Panc1 (cell line): ENCODE measurements at regions not wholly inside any gene's neighbourhood (a gene's known extent, or its start where the extent isn't known, plus 50 kb on each side); places are given as distances from the start of the nearest gene placed in this dataset.

Experiments used
- ATAC-seq: fragments of 200-7000 bp; cut with Tn5 transposase; 2 replicates; pipeline ENCODE4 v1.9.1; 2020; ENCODE audit warnings: mild to moderate bottlenecking, moderate library complexity
- BruUV-seq: library from RNA; stranded (reverse); fragments of 400-500 nt; replicated peaks from 2 replicates; lab custom pipeline; 2021; lab: Mats Ljungman, UMichigan
- CTCF ChIA-PET: fragments of 300-600 bp; sonication (Branson Sonifier 250); formaldehyde crosslinking; loops from one replicate; lab custom pipeline; 2022; ENCODE audit warnings: antibody characterized with exemption; lab: Charles Lee
- POLR2A ChIA-PET: fragments of 300-600 bp; sonication (Branson Sonifier 250); formaldehyde crosslinking; loops from one replicate; lab custom pipeline; 2022; ENCODE audit warnings: antibody characterized with exemption; lab: Charles Lee
- DNase-seq: peaks from one replicate; pipeline ENCODE4 v3.0.0-alpha.2; 2010; ENCODE audit warnings: low read depth, low spot score
- H3K27ac ChIP-seq: 2 replicates; pipeline ENCODE4 v1.5.1; 2011; ENCODE audit warnings: mild to moderate bottlenecking, low read length, inconsistent platforms
- H3K27me3 ChIP-seq: fragments of 200-500 bp; sonication (Bioruptor generic); 2 replicates; pipeline ENCODE4 v1.6.0; 2014; ENCODE audit warnings: low read length, inconsistent platforms; ENCODE audit not compliant: control insufficient read depth, insufficient read depth
- H3K36me3 ChIP-seq: fragments of 200-500 bp; sonication (Bioruptor generic); 2 replicates; pipeline ENCODE4 v1.5.1; 2014; ENCODE audit warnings: inconsistent platforms, mild to moderate bottlenecking, low read length, moderate library complexity; ENCODE audit not compliant: control insufficient read depth, insufficient read depth
- H3K4me1 ChIP-seq: 2 replicates; pipeline ENCODE4 v1.5.1; 2011; ENCODE audit warnings: inconsistent platforms, mild to moderate bottlenecking, low read length, moderate library complexity; ENCODE audit not compliant: control insufficient read depth, insufficient read depth
- H3K4me3 ChIP-seq, 2 experiments: 2 replicates each; pipeline ENCODE4 v1.5.1; 2011 to 2012; ENCODE audit warnings: low read depth in 2 of 2, low read length in 2 of 2, mild to moderate bottlenecking in 2 of 2, inconsistent platforms in 1 of 2, moderate library complexity in 1 of 2
- H3K9me3 ChIP-seq: fragments of 200-500 bp; sonication (Bioruptor generic); 2 replicates; pipeline ENCODE4 v1.5.1; 2014; ENCODE audit warnings: low read depth, mild to moderate bottlenecking, inconsistent platforms, low read length, moderate library complexity; ENCODE audit not compliant: control insufficient read depth, insufficient read depth
- POLR2AphosphoS5 ChIP-seq: IDR thresholded peaks from 2 replicates; pipeline ENCODE4 v1.6.1; 2012; ENCODE audit warnings: mild to moderate bottlenecking, low read depth, low read length, moderate library complexity
- REST ChIP-seq, 2 experiments: IDR thresholded peaks; 2 replicates each; pipeline ENCODE4 v1.6.1; 2011 to 2012; ENCODE audit warnings: low read depth in 2 of 2, control low read depth in 1 of 2, low read length in 1 of 2, mild to moderate bottlenecking in 1 of 2, moderate library complexity in 1 of 2; ENCODE audit not compliant: insufficient read depth in 1 of 2
- SIN3A ChIP-seq: IDR thresholded peaks from 2 replicates; pipeline ENCODE4 v1.6.1; 2012; ENCODE audit warnings: low read depth, mild to moderate bottlenecking, low read length, moderate library complexity, borderline replicate concordance; ENCODE audit not compliant: insufficient read depth
- TCF7L2 ChIP-seq: IDR thresholded peaks from 2 replicates; pipeline ENCODE4 v1.6.1; 2011; ENCODE audit warnings: mild to moderate bottlenecking, low read depth, low read length, inconsistent platforms
- in situ Hi-C: cut with HindIII; loops from 2 replicates; pipeline ENCODE4 v1.10.0; 2016; ENCODE audit warnings: low sequenced_read_pairs, low pct_unique_long_range_greater_than_20kb
- intact Hi-C: fragments of 100-400 bp; cut with micrococcal nuclease; formaldehyde crosslinking; loops from one replicate; pipeline ENCODE4 v1.10.0; 2022; ENCODE audit not compliant: unreplicated experiment
- TF ChIP-seq, protein P1 (sequence below): fragments of 450-650 bp; IDR thresholded peaks from 2 replicates; pipeline ENCODE4 v1.5.1; 2017; ENCODE audit warnings: mild to moderate bottlenecking

DNA sequence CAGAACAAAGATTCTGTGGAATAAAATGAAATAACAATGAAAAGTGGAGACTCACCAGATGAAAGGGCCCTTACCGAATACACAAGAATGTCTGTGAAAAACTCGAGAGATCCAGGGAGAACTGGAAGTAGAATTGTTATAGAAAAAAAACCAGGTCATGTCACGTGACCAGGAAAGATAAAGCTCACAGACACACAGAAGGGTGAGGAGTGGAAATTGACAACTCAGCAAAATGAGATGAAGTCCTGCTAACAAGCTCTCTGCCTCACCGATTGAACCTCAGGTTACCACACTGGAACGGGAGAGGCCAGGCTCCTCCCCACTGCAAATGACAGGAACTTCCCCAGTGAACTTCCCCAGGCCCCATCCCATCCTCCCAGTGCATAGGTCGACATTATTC is 1618.0 kb upstream of the PCDH10 start:
- Histone ChIP-seq H3K27me3 (no peaks in the 10 kb centered on the region), H3K4me1 (no peaks in the 10 kb centered on the region), H3K4me3 (no peak overlapping the region), H3K27ac (no peak overlapping the region), H3K36me3 (no peaks in the 10 kb centered on the region), H3K9me3 (no peaks in the 10 kb centered on the region)
- POLR2A ChIA-PET = no interaction called here
- no TSS peak for BruUV-seq
- no peak for TF ChIP-seq REST (IDR thresholded peaks at IDR 0.05; ENCODE audit: insufficient read depth in 1 of 2, low read depth in 2 of 2, low read length in 1 of 2)
- TF ChIP-seq, protein P1, sequence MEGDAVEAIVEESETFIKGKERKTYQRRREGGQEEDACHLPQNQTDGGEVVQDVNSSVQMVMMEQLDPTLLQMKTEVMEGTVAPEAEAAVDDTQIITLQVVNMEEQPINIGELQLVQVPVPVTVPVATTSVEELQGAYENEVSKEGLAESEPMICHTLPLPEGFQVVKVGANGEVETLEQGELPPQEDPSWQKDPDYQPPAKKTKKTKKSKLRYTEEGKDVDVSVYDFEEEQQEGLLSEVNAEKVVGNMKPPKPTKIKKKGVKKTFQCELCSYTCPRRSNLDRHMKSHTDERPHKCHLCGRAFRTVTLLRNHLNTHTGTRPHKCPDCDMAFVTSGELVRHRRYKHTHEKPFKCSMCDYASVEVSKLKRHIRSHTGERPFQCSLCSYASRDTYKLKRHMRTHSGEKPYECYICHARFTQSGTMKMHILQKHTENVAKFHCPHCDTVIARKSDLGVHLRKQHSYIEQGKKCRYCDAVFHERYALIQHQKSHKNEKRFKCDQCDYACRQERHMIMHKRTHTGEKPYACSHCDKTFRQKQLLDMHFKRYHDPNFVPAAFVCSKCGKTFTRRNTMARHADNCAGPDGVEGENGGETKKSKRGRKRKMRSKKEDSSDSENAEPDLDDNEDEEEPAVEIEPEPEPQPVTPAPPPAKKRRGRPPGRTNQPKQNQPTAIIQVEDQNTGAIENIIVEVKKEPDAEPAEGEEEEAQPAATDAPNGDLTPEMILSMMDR = no peak
- TF ChIP-seq TCF7L2 = no peak
- no peak for TF ChIP-seq SIN3A
- no peak for TF ChIP-seq POLR2AphosphoS5
- intact Hi-C loops = no loop called here
- CTCF ChIA-PET = no interaction called here
- in situ Hi-C loops = no loop called here
- ATAC-seq = no peak
- DNase-seq = no peak

DNA sequence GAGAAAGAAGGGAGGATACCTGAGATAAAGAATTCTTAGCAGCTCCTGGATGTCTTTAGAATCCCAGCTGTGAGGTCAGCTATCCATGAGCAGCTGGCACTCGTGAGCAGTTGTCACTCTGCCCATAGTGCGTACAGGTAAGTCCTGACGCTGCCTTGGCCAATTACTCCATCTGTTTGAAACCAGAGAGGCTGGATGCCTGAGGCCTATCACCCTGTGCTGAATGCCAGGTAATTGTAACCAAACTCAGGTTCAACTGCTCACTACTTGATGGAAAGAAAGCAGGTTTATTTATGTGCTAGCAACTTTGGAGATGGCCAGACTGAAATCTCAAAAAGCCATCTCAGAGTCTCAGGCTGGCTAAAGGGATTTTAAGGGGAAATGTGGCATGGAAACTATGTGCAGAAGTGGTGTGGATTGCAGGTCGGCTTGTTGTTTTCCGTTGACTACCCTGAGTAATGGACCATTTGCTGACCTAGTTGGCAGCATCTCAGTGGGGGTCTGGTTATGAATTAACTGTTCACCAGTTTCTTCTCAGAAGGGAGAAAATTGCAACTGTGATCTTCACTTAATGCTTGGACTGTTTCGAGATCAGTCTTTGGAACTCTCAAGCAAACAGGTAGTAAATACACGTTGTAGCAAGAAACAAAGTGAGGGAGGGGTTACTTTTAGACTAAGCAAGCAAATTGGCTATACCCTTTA is 1614.0 kb upstream of the PCDH10 start:
- Histone ChIP-seq H3K27me3 (no peaks in the 10 kb centered on the region), H3K4me1 (no peaks in the 10 kb centered on the region), H3K27ac (no peak overlapping the region), H3K9me3 (no peaks in the 10 kb centered on the region), H3K4me3 (no peak overlapping the region), H3K36me3 (no peaks in the 10 kb centered on the region)
- intact Hi-C loops (no loop called here), in situ Hi-C loops (no loop called here)
- ATAC-seq = no peak
- CTCF ChIA-PET = no interaction called here
- POLR2A ChIA-PET = no interaction called here
- BruUV-seq = no TSS peak
- DNase-seq = no peak
- TF ChIP-seq, protein P1 = no peak
- TF ChIP-seq POLR2AphosphoS5 (no peak), TCF7L2 (no peak), REST (IDR thresholded peaks at IDR 0.05; ENCODE audit: insufficient read depth in 1 of 2, low read depth in 2 of 2, low read length in 1 of 2) (no peak), SIN3A (no peak)
